ENCODE measurements at regions not wholly inside any gene's neighbourhood (a gene's known extent, or its start where the extent isn't known, plus 50 kb on each side); places are given as distances from the start of the nearest gene placed in this dataset.

- no peak for TF ChIP-seq ISL1 (CRISPR knock-in tag; IDR thresholded peaks at IDR 0.05)
- no peak for TF ChIP-seq ZNF565 (CRISPR knock-in tag; conservative IDR thresholded peaks at IDR 0.05; ENCODE audit: low read depth)
- no peak for TF ChIP-seq BACH2 (CRISPR knock-in tag; IDR thresholded peaks at IDR 0.05; ENCODE audit: borderline replicate concordance)
- no peak for TF ChIP-seq RARB (CRISPR knock-in tag; IDR thresholded peaks at IDR 0.05)
- TF ChIP-seq ZNF70 (CRISPR knock-in tag; IDR thresholded peaks at IDR 0.05), result no peak
- TF ChIP-seq, protein P1, sequence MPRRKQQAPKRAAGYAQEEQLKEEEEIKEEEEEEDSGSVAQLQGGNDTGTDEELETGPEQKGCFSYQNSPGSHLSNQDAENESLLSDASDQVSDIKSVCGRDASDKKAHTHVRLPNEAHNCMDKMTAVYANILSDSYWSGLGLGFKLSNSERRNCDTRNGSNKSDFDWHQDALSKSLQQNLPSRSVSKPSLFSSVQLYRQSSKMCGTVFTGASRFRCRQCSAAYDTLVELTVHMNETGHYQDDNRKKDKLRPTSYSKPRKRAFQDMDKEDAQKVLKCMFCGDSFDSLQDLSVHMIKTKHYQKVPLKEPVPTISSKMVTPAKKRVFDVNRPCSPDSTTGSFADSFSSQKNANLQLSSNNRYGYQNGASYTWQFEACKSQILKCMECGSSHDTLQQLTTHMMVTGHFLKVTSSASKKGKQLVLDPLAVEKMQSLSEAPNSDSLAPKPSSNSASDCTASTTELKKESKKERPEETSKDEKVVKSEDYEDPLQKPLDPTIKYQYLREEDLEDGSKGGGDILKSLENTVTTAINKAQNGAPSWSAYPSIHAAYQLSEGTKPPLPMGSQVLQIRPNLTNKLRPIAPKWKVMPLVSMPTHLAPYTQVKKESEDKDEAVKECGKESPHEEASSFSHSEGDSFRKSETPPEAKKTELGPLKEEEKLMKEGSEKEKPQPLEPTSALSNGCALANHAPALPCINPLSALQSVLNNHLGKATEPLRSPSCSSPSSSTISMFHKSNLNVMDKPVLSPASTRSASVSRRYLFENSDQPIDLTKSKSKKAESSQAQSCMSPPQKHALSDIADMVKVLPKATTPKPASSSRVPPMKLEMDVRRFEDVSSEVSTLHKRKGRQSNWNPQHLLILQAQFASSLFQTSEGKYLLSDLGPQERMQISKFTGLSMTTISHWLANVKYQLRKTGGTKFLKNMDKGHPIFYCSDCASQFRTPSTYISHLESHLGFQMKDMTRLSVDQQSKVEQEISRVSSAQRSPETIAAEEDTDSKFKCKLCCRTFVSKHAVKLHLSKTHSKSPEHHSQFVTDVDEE (CRISPR knock-in tag; IDR thresholded peaks at IDR 0.05), result no peak
- TF ChIP-seq ZNF8 (CRISPR knock-in tag; IDR thresholded peaks at IDR 0.05), result no peak
- no peak for TF ChIP-seq ZC3H10 (CRISPR knock-in tag; IDR thresholded peaks at IDR 0.05)
- TF ChIP-seq ZFP30 (CRISPR knock-in tag; IDR thresholded peaks at IDR 0.05), result no peak
- no peak for TF ChIP-seq PPARA (CRISPR knock-in tag; IDR thresholded peaks at IDR 0.05; ENCODE audit: borderline replicate concordance)
- TF ChIP-seq ARNTL (CRISPR knock-in tag; IDR thresholded peaks at IDR 0.05; ENCODE audit: borderline replicate concordance, low read depth), result no peak
- TF ChIP-seq, protein P2, sequence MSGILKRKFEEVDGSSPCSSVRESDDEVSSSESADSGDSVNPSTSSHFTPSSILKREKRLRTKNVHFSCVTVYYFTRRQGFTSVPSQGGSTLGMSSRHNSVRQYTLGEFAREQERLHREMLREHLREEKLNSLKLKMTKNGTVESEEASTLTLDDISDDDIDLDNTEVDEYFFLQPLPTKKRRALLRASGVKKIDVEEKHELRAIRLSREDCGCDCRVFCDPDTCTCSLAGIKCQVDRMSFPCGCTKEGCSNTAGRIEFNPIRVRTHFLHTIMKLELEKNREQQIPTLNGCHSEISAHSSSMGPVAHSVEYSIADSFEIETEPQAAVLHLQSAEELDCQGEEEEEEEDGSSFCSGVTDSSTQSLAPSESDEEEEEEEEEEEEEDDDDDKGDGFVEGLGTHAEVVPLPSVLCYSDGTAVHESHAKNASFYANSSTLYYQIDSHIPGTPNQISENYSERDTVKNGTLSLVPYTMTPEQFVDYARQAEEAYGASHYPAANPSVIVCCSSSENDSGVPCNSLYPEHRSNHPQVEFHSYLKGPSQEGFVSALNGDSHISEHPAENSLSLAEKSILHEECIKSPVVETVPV (CRISPR knock-in tag; IDR thresholded peaks at IDR 0.05), result no peak
- no peak for TF ChIP-seq POU6F1 (CRISPR knock-in tag; IDR thresholded peaks at IDR 0.05; ENCODE audit: borderline replicate concordance, low read depth)
- TF ChIP-seq SNAI2 (CRISPR knock-in tag; IDR thresholded peaks at IDR 0.05), result no peak
- no peak for ATAC-seq
These were observed 59.4 kb upstream of the TSHZ3 start for GRCh38 chr19:31408460-31409124.

DNA sequence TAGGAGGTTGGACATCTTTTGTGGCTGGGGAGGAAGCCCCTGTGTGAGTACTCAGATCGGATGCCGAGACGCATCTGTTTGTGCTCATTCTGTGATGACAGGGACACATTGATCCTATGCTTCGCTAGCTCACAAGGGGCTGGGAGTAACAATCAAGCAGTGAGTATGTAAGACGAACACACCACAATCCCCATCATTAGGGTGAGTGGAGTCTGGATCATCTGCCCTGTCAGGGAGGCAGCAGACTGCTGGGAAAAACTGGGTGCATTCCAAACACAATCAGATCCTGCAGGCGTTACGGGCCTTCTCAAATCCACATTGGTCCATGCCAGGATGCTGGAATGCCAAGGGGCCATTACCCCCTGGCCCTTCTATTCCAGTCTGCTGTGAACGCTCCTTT, 64.1 kb upstream of the TSHZ3 start:
- ATAC-seq, result no peak

More for the DNA sequence above, 64.1 kb upstream of the TSHZ3 start:
- TF ChIP-seq ZNF8 (CRISPR knock-in tag; IDR thresholded peaks at IDR 0.05), result no peak
- no peak for TF ChIP-seq OSR1 (CRISPR knock-in tag; IDR thresholded peaks at IDR 0.05)
- no peak for TF ChIP-seq ZNF565 (CRISPR knock-in tag; conservative IDR thresholded peaks at IDR 0.05; ENCODE audit: low read depth)
- no peak for TF ChIP-seq SNAI2 (CRISPR knock-in tag; IDR thresholded peaks at IDR 0.05)
- TF ChIP-seq RARB (CRISPR knock-in tag; IDR thresholded peaks at IDR 0.05), result no peak
- TF ChIP-seq ZC3H10 (CRISPR knock-in tag; IDR thresholded peaks at IDR 0.05), result no peak
- TF ChIP-seq ZNF70 (CRISPR knock-in tag; IDR thresholded peaks at IDR 0.05), result no peak
- TF ChIP-seq, protein P3, sequence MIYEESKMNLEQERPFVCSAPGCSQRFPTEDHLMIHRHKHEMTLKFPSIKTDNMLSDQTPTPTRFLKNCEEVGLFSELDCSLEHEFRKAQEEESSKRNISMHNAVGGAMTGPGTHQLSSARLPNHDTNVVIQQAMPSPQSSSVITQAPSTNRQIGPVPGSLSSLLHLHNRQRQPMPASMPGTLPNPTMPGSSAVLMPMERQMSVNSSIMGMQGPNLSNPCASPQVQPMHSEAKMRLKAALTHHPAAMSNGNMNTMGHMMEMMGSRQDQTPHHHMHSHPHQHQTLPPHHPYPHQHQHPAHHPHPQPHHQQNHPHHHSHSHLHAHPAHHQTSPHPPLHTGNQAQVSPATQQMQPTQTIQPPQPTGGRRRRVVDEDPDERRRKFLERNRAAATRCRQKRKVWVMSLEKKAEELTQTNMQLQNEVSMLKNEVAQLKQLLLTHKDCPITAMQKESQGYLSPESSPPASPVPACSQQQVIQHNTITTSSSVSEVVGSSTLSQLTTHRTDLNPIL (CRISPR knock-in tag; IDR thresholded peaks at IDR 0.05; ENCODE audit: low read depth), result no peak
- TF ChIP-seq PPARA (CRISPR knock-in tag; IDR thresholded peaks at IDR 0.05; ENCODE audit: borderline replicate concordance), result no peak
- no peak for TF ChIP-seq ISL1 (CRISPR knock-in tag; IDR thresholded peaks at IDR 0.05)
- no peak for TF ChIP-seq PATZ1 (CRISPR knock-in tag; IDR thresholded peaks at IDR 0.05; ENCODE audit: borderline replicate concordance)
- no peak for TF ChIP-seq TOX (CRISPR knock-in tag; IDR thresholded peaks at IDR 0.05; ENCODE audit: borderline replicate concordance)
- TF ChIP-seq ARNTL (CRISPR knock-in tag; IDR thresholded peaks at IDR 0.05; ENCODE audit: borderline replicate concordance, low read depth), result no peak
- TF ChIP-seq, protein P2 (CRISPR knock-in tag; IDR thresholded peaks at IDR 0.05), result no peak
- TF ChIP-seq BACH2 (CRISPR knock-in tag; IDR thresholded peaks at IDR 0.05; ENCODE audit: borderline replicate concordance), result no peak
- TF ChIP-seq, protein P1 (CRISPR knock-in tag; IDR thresholded peaks at IDR 0.05), result no peak
- no peak for TF ChIP-seq ZFP3 (CRISPR knock-in tag; IDR thresholded peaks at IDR 0.05)
